HG03460 (cell line): ENCODE measurements at regions not wholly inside any gene's neighbourhood (a gene's known extent, or its start where the extent isn't known, plus 50 kb on each side); places are given as distances from the start of the nearest gene placed in this dataset.
"Not testable (repeated sequence)": the region's sequence is repeated elsewhere in the genome, so short reads cannot be mapped to it uniquely, and the experiment has no call there.

Experiments used
- ATAC-seq: cut with Tn5 transposase; IDR thresholded peaks from one replicate; pipeline ENCODE4 v1.9.1; 2021; ENCODE audit not compliant: unreplicated experiment

GRCh38 chr1:38758820-38759219 lies 100.8 kb downstream of the RRAGC start:
- no peak for ATAC-seq

GRCh38 chr1:38746941-38747600 lies 112.5 kb downstream of the RRAGC start:
- ATAC-seq: no peak

GRCh38 chr1:38746402-38746935 lies 113.1 kb downstream of the RRAGC start:
- ATAC-seq: no peak

- ATAC-seq: no peak
Observed at GRCh38 chr1:38745476-38746401, 113.8 kb downstream of the RRAGC start.

- ATAC-seq: no peak
Observed at GRCh38 chr1:38744452-38745350, 114.9 kb downstream of the RRAGC start.

GRCh38 chr1:38743184-38743583 lies 116.4 kb downstream of the RRAGC start:
- ATAC-seq: no peak

GRCh38 chr1:38741341-38741740 lies 118.2 kb downstream of the RRAGC start:
- ATAC-seq: no peak

- ATAC-seq: no peak
Observed at GRCh38 chr1:38740487-38740886, 119.1 kb downstream of the RRAGC start.

- ATAC-seq: no peak
Observed at GRCh38 chr1:38738207-38738606, 121.4 kb downstream of the RRAGC start.

- ATAC-seq: no peak
Observed at GRCh38 chr1:38736399-38736798, 123.2 kb downstream of the RRAGC start.

GRCh38 chr1:38735651-38736161 lies 123.9 kb downstream of the RRAGC start:
- ATAC-seq: no peak

GRCh38 chr1:38733761-38734160 lies 125.8 kb downstream of the RRAGC start:
- no peak for ATAC-seq

GRCh38 chr1:38730511-38731397 lies 128.8 kb downstream of the RRAGC start:
- ATAC-seq: no peak

- ATAC-seq: no peak
Observed at GRCh38 chr1:38728585-38728908, 131.0 kb downstream of the RRAGC start.

- no peak for ATAC-seq
Observed at GRCh38 chr1:38727684-38728584, 131.6 kb downstream of the RRAGC start.

GRCh38 chr1:38725321-38725961 lies 134.1 kb downstream of the RRAGC start:
- not testable (repeated sequence) for ATAC-seq

- no peak for ATAC-seq
Observed at GRCh38 chr1:38724160-38725131, 135.1 kb downstream of the RRAGC start.
